Right cardiac atrium (tissue), 5 donors: ENCODE measurements at regions not wholly inside any gene's neighbourhood (a gene's known extent, or its start where the extent isn't known, plus 50 kb on each side); places are given as distances from the start of the nearest gene placed in this dataset.

Source experiments
- ATAC-seq, 2 donors: fragments of 200-7000 bp; cut with Tn5 transposase; one replicate each; pipeline versions ENCODE4 v1.8.0 to v1.9.1; 2020; ENCODE audit warnings: moderate library complexity in 2 of 2, mild to moderate bottlenecking in 1 of 2
- DNase-seq, 3 donors: peaks; one replicate each; pipeline ENCODE4 v3.0.0-alpha.2; 2020
- H3K27ac ChIP-seq: one replicate; pipeline ENCODE4 v1.5.1; 2013; ENCODE audit warnings: mild to moderate bottlenecking, low read length, control low read depth, moderate library complexity
- H3K27me3 ChIP-seq: one replicate; pipeline ENCODE4 v1.6.1; 2013; ENCODE audit not compliant: control insufficient read depth, insufficient read depth
- H3K4me1 ChIP-seq: one replicate; pipeline ENCODE4 v1.6.1; 2013; ENCODE audit warnings: low read length; ENCODE audit not compliant: control insufficient read depth, insufficient read depth
- H3K4me3 ChIP-seq: one replicate; pipeline ENCODE4 v1.5.1; 2013; ENCODE audit warnings: low read length, control low read depth
- H3K9me3 ChIP-seq: one replicate; pipeline ENCODE4 v1.6.1; 2013; ENCODE audit warnings: low read length; ENCODE audit not compliant: control insufficient read depth
- WGBS: extraction: QIAGEN DNeasy Blood & Tissue Kit; methylation state at CpG from one replicate; pipeline ENCODE4 v1.1.7; 2013; 5-methylcytosine and 5-hydroxymethylcytosine counted together
- intact Hi-C, 4 donors: fragments of 100-400 bp; cut with DNase I; formaldehyde crosslinking; loops; one replicate each; pipeline versions ENCODE4 v1.11.0 to v1.14.0; 2022 to 2023
- donor health status: healthy with polysubstance abuse.
- donor health status: DM: no; HTN: yes; CAD: no.
- donor health status: DM: no; HTN: no; CAD: no.
- donor health status: DM: no; HTN: yes; CAD: no; lungs with severe emphysema.
- donor health status: DM: yes; HTN: yes; CAD: no.

GRCh38 chr5:159422361-159422760 lies 92.1 kb upstream of the IL12B start:
- H3K4me1 ChIP-seq = no peaks in the 10 kb centered on the region
- H3K4me3 ChIP-seq = no peak overlapping the region
- ATAC-seq (no peak), DNase-seq (no peak)
- H3K9me3 ChIP-seq = no peaks in the 10 kb centered on the region
- no peaks in the 10 kb centered on the region for H3K27me3 ChIP-seq
- 71% methylated on average over 4 of the region's 4 CpGs for WGBS
- intact Hi-C loops = no loop called here
- H3K27ac ChIP-seq = no peak overlapping the region

GRCh38 chr5:159422910-159423309 lies 92.6 kb upstream of the IL12B start:
- ATAC-seq (no peak), DNase-seq (no peak)
- Histone ChIP-seq H3K4me3 (no peak overlapping the region), H3K27ac (no peak overlapping the region), H3K4me1 (no peaks in the 10 kb centered on the region), H3K9me3 (no peaks in the 10 kb centered on the region), H3K27me3 (no peaks in the 10 kb centered on the region)
- 92% methylated on average over 2 of the region's 2 CpGs for WGBS
- intact Hi-C loops = no loop called here

DNA sequence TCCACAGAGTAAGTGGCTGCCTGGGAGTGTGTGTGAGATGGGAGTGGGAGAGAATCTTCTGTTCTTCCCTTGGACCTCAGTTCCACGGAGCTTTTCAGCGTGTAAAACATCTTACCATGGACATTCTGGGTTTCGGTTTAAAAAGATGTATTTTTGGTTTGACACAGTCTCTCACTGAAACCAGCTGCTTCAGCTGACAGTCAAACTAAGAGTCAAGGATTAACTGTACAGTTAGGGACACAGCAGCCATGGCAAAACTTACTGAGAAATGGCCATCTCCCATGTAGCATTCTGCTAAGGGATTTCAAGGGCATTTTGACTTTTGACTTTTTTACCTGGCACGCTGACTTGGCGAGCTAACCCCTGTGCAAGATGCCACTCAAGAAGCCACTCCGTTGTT lies 93.8 kb upstream of the IL12B start:
- no peak overlapping the region for H3K4me3 ChIP-seq
- no peak for DNase-seq
- no peak overlapping the region for H3K27ac ChIP-seq
- no peak for ATAC-seq
- WGBS = 91% methylated on average over 6 of the region's 6 CpGs
- H3K9me3 ChIP-seq = no peaks in the 10 kb centered on the region
- no peaks in the 10 kb centered on the region for H3K4me1 ChIP-seq
- intact Hi-C loops = no loop called here
- no peaks in the 10 kb centered on the region for H3K27me3 ChIP-seq

DNA sequence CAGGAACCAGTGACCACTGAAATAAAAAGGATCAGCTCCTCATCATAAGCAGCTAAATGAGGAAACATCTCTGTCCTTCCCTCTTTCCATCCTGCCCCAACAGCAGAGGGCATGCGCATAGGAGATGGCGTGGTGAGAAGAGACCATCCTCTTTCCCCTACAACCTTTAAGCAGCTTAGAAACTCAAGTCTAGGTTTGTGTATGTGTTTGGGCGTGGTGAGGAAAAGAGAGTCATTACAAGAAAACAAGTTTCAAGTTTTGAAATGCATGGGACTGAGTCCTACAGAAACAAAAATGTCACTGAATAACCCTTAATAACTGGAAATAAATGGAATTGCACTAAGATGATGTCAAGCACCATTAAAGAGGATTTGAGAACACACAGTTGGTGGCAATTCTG lies 96.4 kb upstream of the IL12B start:
- intact Hi-C loops = no loop called here

GRCh38 chr5:159427180-159428012 lies 97.1 kb upstream of the IL12B start:
- H3K4me3 ChIP-seq = no peak overlapping the region
- no peaks in the 10 kb centered on the region for H3K27me3 ChIP-seq
- intact Hi-C loops = no loop called here
- DNase-seq (no peak), ATAC-seq (no peak)
- WGBS = 71% methylated on average over 7 of the region's 7 CpGs
- no peaks in the 10 kb centered on the region for H3K4me1 ChIP-seq
- no peaks in the 10 kb centered on the region for H3K9me3 ChIP-seq
- H3K27ac ChIP-seq = no peak overlapping the region

More for the DNA sequence above, 96.4 kb upstream of the IL12B start:
- no peaks in the 10 kb centered on the region for H3K9me3 ChIP-seq
- no peaks in the 10 kb centered on the region for H3K4me1 ChIP-seq
- no peak overlapping the region for H3K4me3 ChIP-seq
- H3K27ac ChIP-seq = no peak overlapping the region
- DNase-seq = no peak
- WGBS = 91% methylated on average over 3 of the region's 3 CpGs
- H3K27me3 ChIP-seq = no peaks in the 10 kb centered on the region
- no peak for ATAC-seq

DNA sequence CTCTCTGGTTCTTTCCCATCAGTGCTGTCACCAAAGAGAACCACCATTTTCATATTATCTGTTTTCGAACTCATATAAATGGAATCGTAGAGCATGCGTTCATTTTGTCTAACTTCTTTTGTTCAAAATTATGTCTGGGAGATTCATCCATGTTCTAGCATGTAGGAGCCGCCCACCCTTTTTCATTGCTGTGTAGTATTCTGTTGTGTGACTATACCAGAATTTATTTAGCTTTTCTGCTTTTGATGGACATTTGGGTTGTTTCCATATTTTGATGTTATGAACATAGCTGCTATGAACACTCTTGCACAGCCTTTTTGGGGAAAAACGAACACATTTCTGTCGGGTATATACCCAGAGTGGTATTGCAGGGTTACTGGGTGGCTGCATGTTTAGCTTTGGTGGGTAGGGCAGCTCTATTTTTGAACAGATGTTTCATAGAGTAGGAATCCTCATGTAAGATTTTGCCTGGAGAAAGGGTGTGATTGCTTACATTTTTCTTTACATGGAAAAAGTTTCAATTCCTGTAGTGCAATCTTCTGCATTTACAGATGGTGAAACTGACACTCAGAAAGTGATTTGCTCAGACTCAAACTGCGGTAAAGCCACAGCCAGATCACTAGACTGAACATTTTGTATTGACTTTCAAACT lies 100.2 kb upstream of the IL12B start:
- intact Hi-C loops = no loop called here
- Histone ChIP-seq H3K4me3 (no peak overlapping the region), H3K27ac (no peak overlapping the region), H3K4me1 (peaks cover 3% of the 10 kb centered on the region), H3K9me3 (no peaks in the 10 kb centered on the region), H3K27me3 (no peaks in the 10 kb centered on the region)
- DNase-seq = no peak
- 84% methylated on average over 7 of the region's 7 CpGs for WGBS
- ATAC-seq = no peak

DNA sequence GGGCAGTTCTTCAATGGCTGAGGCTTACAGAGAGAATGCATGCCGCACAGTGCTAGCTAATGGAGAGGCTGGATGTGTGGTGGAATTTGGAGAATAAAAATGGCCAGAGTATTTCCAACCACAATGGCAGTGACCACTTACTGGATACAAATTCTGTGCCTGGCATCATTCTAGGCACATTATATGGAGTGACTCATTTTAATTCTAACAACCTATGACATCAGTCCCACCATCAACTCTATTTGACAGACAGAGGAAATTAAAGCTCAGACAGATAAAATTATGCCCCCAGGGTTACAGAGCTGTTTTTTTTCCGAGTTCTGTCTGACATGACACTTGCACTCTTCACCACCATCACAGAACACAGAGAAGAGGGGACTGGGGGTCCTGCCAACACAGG lies 105.6 kb upstream of the IL12B start:
- no peak overlapping the region for H3K27ac ChIP-seq
- WGBS = 70% methylated on average over 2 of the region's 2 CpGs
- DNase-seq = no peak
- peaks cover 3% of the 10 kb centered on the region for H3K4me1 ChIP-seq
- ATAC-seq = no peak
- H3K4me3 ChIP-seq = no peak overlapping the region
- intact Hi-C loops = no loop called here
- no peaks in the 10 kb centered on the region for H3K9me3 ChIP-seq
- H3K27me3 ChIP-seq = no peaks in the 10 kb centered on the region

- no peaks in the 10 kb centered on the region for H3K9me3 ChIP-seq
- H3K27ac ChIP-seq = no peak overlapping the region
- no peak for DNase-seq
- no peaks in the 10 kb centered on the region for H3K27me3 ChIP-seq
- H3K4me3 ChIP-seq = no peak overlapping the region
- WGBS = 75% methylated on average over 4 of the region's 4 CpGs
- ATAC-seq = no peak
- intact Hi-C loops = no loop called here
- H3K4me1 ChIP-seq = peaks cover 3% of the 10 kb centered on the region
Measured at GRCh38 chr5:159438092-159438491, 107.8 kb upstream of the IL12B start.

DNA sequence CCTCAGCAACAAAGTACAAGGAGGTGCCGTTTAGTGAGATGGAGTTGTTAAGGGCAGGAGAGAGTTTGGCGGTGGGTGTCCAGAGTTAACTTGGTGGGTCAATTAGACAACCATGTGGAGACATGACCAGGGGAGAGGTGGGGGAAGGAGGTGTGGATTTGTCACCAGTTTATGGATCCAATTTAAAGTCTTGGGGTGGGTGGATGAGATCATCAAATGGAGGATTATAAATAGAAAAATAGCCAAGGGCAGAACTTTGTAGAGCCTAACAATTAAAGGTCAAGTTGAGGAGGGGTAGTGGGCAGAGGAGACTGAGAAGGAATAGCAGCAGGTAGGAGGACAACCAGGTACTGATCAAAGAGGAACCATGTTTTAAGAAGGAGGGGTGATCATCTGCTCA lies 108.7 kb upstream of the IL12B start:
- Histone ChIP-seq H3K4me3 (no peak overlapping the region), H3K27me3 (no peaks in the 10 kb centered on the region), H3K4me1 (no peaks in the 10 kb centered on the region), H3K9me3 (no peaks in the 10 kb centered on the region), H3K27ac (no peak overlapping the region)
- 97% methylated on average over 2 of the region's 2 CpGs for WGBS
- no peak for ATAC-seq
- no peak for DNase-seq
- intact Hi-C loops = no loop called here

DNA sequence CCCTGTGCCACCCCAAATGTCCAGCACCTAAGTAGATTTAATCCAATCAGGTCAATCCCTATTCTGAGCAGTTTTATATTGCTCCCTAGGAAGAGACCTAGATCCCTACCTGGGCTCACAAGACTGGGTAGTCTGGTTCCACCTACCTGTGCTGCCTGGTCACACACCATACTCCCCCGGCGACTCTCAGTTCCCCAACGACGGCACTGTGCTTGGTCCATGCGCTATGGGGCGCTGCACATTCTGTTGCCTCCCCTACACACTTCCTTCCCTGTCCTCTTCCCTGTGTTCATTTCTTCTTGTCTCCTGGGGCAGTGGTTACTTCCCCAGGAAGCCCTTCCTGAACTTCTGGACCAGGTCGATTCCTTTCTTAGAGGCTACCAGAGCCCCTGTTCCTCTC lies 109.9 kb upstream of the IL12B start:
- H3K4me3 ChIP-seq = no peak overlapping the region
- no peaks in the 10 kb centered on the region for H3K9me3 ChIP-seq
- no peak overlapping the region for H3K27ac ChIP-seq
- H3K4me1 ChIP-seq = no peaks in the 10 kb centered on the region
- WGBS = 77% methylated on average over 7 of the region's 7 CpGs
- H3K27me3 ChIP-seq = no peaks in the 10 kb centered on the region
- intact Hi-C loops = loop anchor here in 3 of 4 donors (5.0 to 10.0 kb wide), 4 partner anchors 475 to 547 kb away; partner anchors contain the start of gene ADRA1B (in 1 of the 3)
- ATAC-seq (peak in 1 of 2 donors; percentile 24), DNase-seq (no peak)

DNA sequence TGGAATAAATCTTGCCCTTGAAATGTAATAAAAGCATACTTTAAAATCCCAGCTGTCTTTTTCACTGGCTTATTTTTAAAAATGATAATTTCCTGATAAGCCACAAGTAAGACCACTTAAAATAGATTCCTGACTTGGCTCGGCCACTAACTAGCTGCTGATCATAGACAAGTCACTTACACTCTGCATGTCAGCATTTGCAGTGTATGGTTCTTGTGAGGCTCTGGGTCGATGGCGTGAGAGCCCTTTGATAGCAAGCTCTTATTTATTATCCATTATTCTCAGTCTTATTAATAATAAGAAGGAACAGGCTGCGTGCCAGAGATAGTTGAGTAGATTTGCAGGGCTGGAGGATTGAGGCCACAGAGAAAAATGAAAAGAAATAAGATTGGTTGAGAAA lies 110.7 kb upstream of the IL12B start:
- WGBS = 53% methylated on average over 4 of the region's 4 CpGs
- Histone ChIP-seq H3K27ac (peak overlapping the region; percentile 46), H3K27me3 (no peaks in the 10 kb centered on the region), H3K9me3 (no peaks in the 10 kb centered on the region), H3K4me3 (no peak overlapping the region), H3K4me1 (no peaks in the 10 kb centered on the region)
- DNase-seq = no peak
- intact Hi-C loops = loop anchor here in 3 of 4 donors (5.0 to 10.0 kb wide), 4 partner anchors 474 to 546 kb away; partner anchors contain the start of gene ADRA1B (in 1 of the 3)
- no peak for ATAC-seq
